MCF 10A (cell line): ENCODE measurements at regions not wholly inside any gene's neighbourhood (a gene's known extent, or its start where the extent isn't known, plus 50 kb on each side); places are given as distances from the start of the nearest gene placed in this dataset.
A peak's percentile ranks its signal among the peaks of the same experiment; 100 is the strongest.

Source experiments
- BruUV-seq: library from RNA; stranded (reverse); fragments of 400-500 nt; replicated peaks from 2 replicates; lab custom pipeline; 2021; lab: Mats Ljungman, UMichigan
- CTCF ChIA-PET: fragments of 300-600 bp; sonication (Branson Sonifier 250); formaldehyde crosslinking; extraction: SDS; loops from one replicate; lab custom pipeline; 2021; ENCODE audit warnings: antibody characterized with exemption, inconsistent platforms; lab: Yijun Ruan, JAX
- POLR2A ChIA-PET: fragments of 300-600, 350-650 bp; sonication (Branson Sonifier 250); formaldehyde crosslinking; extraction: SDS; loops from one replicate; lab custom pipeline; 2020; ENCODE audit warnings: antibody characterized with exemption, inconsistent platforms; lab: Yijun Ruan, JAX
- DNase-seq: peaks from one replicate; pipeline ENCODE4 v3.0.0-alpha.2; 2018; ENCODE audit not compliant: unreplicated experiment
- H3K27ac Mint-ChIP-seq: one replicate; pipeline ENCODE4 v1.8.0; 2022; ENCODE audit warnings: mild to moderate bottlenecking, low read depth, mixed read lengths; ENCODE audit not compliant: unreplicated experiment
- H3K27me3 Mint-ChIP-seq: one replicate; pipeline ENCODE4 v1.8.0; 2022; ENCODE audit warnings: mixed read lengths; ENCODE audit not compliant: insufficient read depth, unreplicated experiment
- H3K36me3 Mint-ChIP-seq: one replicate; pipeline ENCODE4 v1.8.0; 2022; ENCODE audit warnings: mild to moderate bottlenecking, moderate library complexity, mixed read lengths; ENCODE audit not compliant: insufficient read depth, unreplicated experiment
- H3K4me1 Mint-ChIP-seq: one replicate; pipeline ENCODE4 v1.8.0; 2022; ENCODE audit warnings: mixed read lengths; ENCODE audit not compliant: insufficient read depth, unreplicated experiment
- H3K4me3 Mint-ChIP-seq: one replicate; pipeline ENCODE4 v1.8.0; 2022; ENCODE audit warnings: mild to moderate bottlenecking, moderate library complexity, mixed read lengths; ENCODE audit not compliant: unreplicated experiment
- H3K9me3 Mint-ChIP-seq: one replicate; pipeline ENCODE4 v1.8.0; 2022; ENCODE audit warnings: mixed read lengths; ENCODE audit not compliant: unreplicated experiment
- intact Hi-C: fragments of 100-400 bp; cut with micrococcal nuclease; formaldehyde crosslinking; loops from 2 replicates; pipeline ENCODE4 v1.14.1; 2022
- TF ChIP-seq, protein P1 (sequence below): fragments of 200-600 bp; IDR thresholded peaks from one replicate; pipeline ENCODE4 v1.8.0; 2022; ENCODE audit warnings: antibody characterized with exemption, mild to moderate bottlenecking; ENCODE audit not compliant: unreplicated experiment

GRCh38 chr11:106231591-106231990 lies 154.1 kb downstream of the AASDHPPT start:
- no TSS peak for BruUV-seq
- Mint-ChIP-seq H3K9me3 (peaks cover 15% of the 10 kb centered on the region), H3K27ac (no peak overlapping the region), H3K4me3 (no peak overlapping the region), H3K4me1 (no peaks in the 10 kb centered on the region), H3K36me3 (no peaks in the 10 kb centered on the region), H3K27me3 (no peaks in the 10 kb centered on the region)
- ChIA-PET CTCF (interaction anchor here (0.6 kb wide), 1 partner anchor 10 kb away, joined by 3 read pairs; no protein-coding TSS in a partner anchor), POLR2A (no interaction called here)
- TF ChIP-seq, protein P1, sequence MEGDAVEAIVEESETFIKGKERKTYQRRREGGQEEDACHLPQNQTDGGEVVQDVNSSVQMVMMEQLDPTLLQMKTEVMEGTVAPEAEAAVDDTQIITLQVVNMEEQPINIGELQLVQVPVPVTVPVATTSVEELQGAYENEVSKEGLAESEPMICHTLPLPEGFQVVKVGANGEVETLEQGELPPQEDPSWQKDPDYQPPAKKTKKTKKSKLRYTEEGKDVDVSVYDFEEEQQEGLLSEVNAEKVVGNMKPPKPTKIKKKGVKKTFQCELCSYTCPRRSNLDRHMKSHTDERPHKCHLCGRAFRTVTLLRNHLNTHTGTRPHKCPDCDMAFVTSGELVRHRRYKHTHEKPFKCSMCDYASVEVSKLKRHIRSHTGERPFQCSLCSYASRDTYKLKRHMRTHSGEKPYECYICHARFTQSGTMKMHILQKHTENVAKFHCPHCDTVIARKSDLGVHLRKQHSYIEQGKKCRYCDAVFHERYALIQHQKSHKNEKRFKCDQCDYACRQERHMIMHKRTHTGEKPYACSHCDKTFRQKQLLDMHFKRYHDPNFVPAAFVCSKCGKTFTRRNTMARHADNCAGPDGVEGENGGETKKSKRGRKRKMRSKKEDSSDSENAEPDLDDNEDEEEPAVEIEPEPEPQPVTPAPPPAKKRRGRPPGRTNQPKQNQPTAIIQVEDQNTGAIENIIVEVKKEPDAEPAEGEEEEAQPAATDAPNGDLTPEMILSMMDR: peak; percentile 16
- intact Hi-C loops: loop anchor here (5.0 to 10.0 kb wide), 2 partner anchors 77 to 806 kb away; no protein-coding TSS in a partner anchor
- DNase-seq: peak; percentile 27

- Mint-ChIP-seq H3K9me3 (peaks cover 11% of the 10 kb centered on the region), H3K4me3 (no peak overlapping the region), H3K27ac (no peak overlapping the region), H3K27me3 (no peaks in the 10 kb centered on the region), H3K36me3 (peaks cover 6% of the 10 kb centered on the region), H3K4me1 (no peaks in the 10 kb centered on the region)
- intact Hi-C loops: loop anchor here (5.0 to 10.0 kb wide), 2 partner anchors 78 to 804 kb away; no protein-coding TSS in a partner anchor
- no peak for DNase-seq
- BruUV-seq: no TSS peak
- POLR2A ChIA-PET: interaction anchor here (0.7 kb wide), 1 partner anchor 69 kb away, joined by 3 read pairs; no protein-coding TSS in a partner anchor
- TF ChIP-seq, protein P1: no peak
- CTCF ChIA-PET: no interaction called here
Measured at GRCh38 chr11:106233191-106233590, 155.7 kb downstream of the AASDHPPT start.

GRCh38 chr11:106234794-106235193 lies 157.3 kb downstream of the AASDHPPT start:
- intact Hi-C loops: loop anchor here (5.0 to 10.0 kb wide), 2 partner anchors 80 to 803 kb away; no protein-coding TSS in a partner anchor
- Mint-ChIP-seq H3K36me3 (peaks cover 6% of the 10 kb centered on the region), H3K9me3 (peaks cover 7% of the 10 kb centered on the region), H3K4me1 (peaks cover 7% of the 10 kb centered on the region), H3K27ac (no peak overlapping the region), H3K27me3 (no peaks in the 10 kb centered on the region), H3K4me3 (no peak overlapping the region)
- BruUV-seq: no TSS peak
- TF ChIP-seq, protein P1: no peak
- ChIA-PET POLR2A (no interaction called here), CTCF (no interaction called here)
- DNase-seq: no peak

- Mint-ChIP-seq H3K36me3 (peaks cover 6% of the 10 kb centered on the region), H3K27ac (no peak overlapping the region), H3K4me1 (peaks cover 7% of the 10 kb centered on the region), H3K9me3 (no peaks in the 10 kb centered on the region), H3K4me3 (no peak overlapping the region), H3K27me3 (no peaks in the 10 kb centered on the region)
- intact Hi-C loops: loop anchor here (10.0 kb wide), 1 partner anchor 81 kb away; no protein-coding TSS in a partner anchor
- TF ChIP-seq, protein P1: no peak
- POLR2A ChIA-PET: interaction anchor here (0.7 to 0.8 kb wide), 2 partner anchors 29 to 49 kb away, joined by 3 read pairs; no protein-coding TSS in a partner anchor
- no TSS peak for BruUV-seq
- CTCF ChIA-PET: no interaction called here
- no peak for DNase-seq
Measured at GRCh38 chr11:106236295-106236694, 158.8 kb downstream of the AASDHPPT start.
